ACC112 (cell line): ENCODE measurements at regions not wholly inside any gene's neighbourhood (a gene's known extent, or its start where the extent isn't known, plus 50 kb on each side); places are given as distances from the start of the nearest gene placed in this dataset.

ENCODE experiments used
- H2AFZ ChIP-seq: fragments of 200-600 bp; sonication (generic); one replicate; pipeline ENCODE4 v1.6.0; 2017; ENCODE audit warnings: antibody characterized with exemption, low read length; ENCODE audit not compliant: unreplicated experiment
- H3K27ac ChIP-seq: fragments of 200-600 bp; sonication (generic); 2 replicates; pipeline ENCODE4 v1.5.1; 2014; ENCODE audit warnings: low read depth, mild to moderate bottlenecking, antibody characterized with exemption, low read length, moderate library complexity
- H3K27me3 ChIP-seq: fragments of 200-600 bp; sonication (generic); 2 replicates; pipeline ENCODE4 v1.6.1; 2014; ENCODE audit warnings: mild to moderate bottlenecking, antibody characterized with exemption, low read length, moderate library complexity, mixed read lengths; ENCODE audit not compliant: insufficient read depth
- H3K36me3 ChIP-seq: fragments of 200-600 bp; sonication (generic); 2 replicates; pipeline ENCODE4 v1.6.1; 2016; ENCODE audit warnings: mild to moderate bottlenecking, antibody characterized with exemption, low read length, moderate library complexity, mixed read lengths; ENCODE audit not compliant: insufficient read depth
- H3K4me1 ChIP-seq: fragments of 200-600 bp; sonication (generic); one replicate; pipeline ENCODE4 v1.6.1; 2016; ENCODE audit warnings: low read length, mixed read lengths; ENCODE audit not compliant: insufficient read depth, unreplicated experiment, control insufficient read depth
- H3K4me3 ChIP-seq: fragments of 200-600 bp; sonication (generic); 2 replicates; pipeline ENCODE4 v1.5.1; 2014; ENCODE audit warnings: mild to moderate bottlenecking, low read depth, low read length
- H3K79me2 ChIP-seq: fragments of 200-600 bp; sonication (generic); one replicate; pipeline ENCODE4 v1.6.0; 2016; ENCODE audit warnings: low read length; ENCODE audit not compliant: control insufficient read depth, unreplicated experiment, insufficient read depth

GRCh38 chr1:222014001-222014400, 272.1 kb upstream of the DUSP10 start:
- Histone ChIP-seq H2AFZ (no peak overlapping the region), H3K27ac (no peak overlapping the region), H3K27me3 (no peaks in the 10 kb centered on the region), H3K79me2 (no peaks in the 10 kb centered on the region), H3K36me3 (no peaks in the 10 kb centered on the region), H3K4me1 (no peaks in the 10 kb centered on the region), H3K4me3 (no peak overlapping the region)

- H3K27ac ChIP-seq = no peak overlapping the region
- H2AFZ ChIP-seq = no peak overlapping the region
- no peaks in the 10 kb centered on the region for H3K27me3 ChIP-seq
Measured at GRCh38 chr1:222012816-222013215, 270.9 kb upstream of the DUSP10 start.

GRCh38 chr1:222010306-222010705, 268.4 kb upstream of the DUSP10 start:
- H3K27me3 ChIP-seq = no peaks in the 10 kb centered on the region
- H3K4me3 ChIP-seq = no peak overlapping the region
- no peaks in the 10 kb centered on the region for H3K36me3 ChIP-seq
- no peak overlapping the region for H3K27ac ChIP-seq
- H3K79me2 ChIP-seq = no peaks in the 10 kb centered on the region
- no peaks in the 10 kb centered on the region for H3K4me1 ChIP-seq
- H2AFZ ChIP-seq = no peak overlapping the region

More at GRCh38 chr1:222012816-222013215, 270.9 kb upstream of the DUSP10 start:
- Histone ChIP-seq H3K79me2 (no peaks in the 10 kb centered on the region), H3K4me3 (no peak overlapping the region), H3K4me1 (no peaks in the 10 kb centered on the region), H3K36me3 (no peaks in the 10 kb centered on the region)

GRCh38 chr1:222009105-222009730, 267.3 kb upstream of the DUSP10 start:
- Histone ChIP-seq H3K4me1 (no peaks in the 10 kb centered on the region), H3K79me2 (no peaks in the 10 kb centered on the region), H2AFZ (no peak overlapping the region), H3K27ac (no peak overlapping the region), H3K27me3 (no peaks in the 10 kb centered on the region), H3K36me3 (no peaks in the 10 kb centered on the region), H3K4me3 (no peak overlapping the region)

- H3K36me3 ChIP-seq = no peaks in the 10 kb centered on the region
- H2AFZ ChIP-seq = no peak overlapping the region
- no peak overlapping the region for H3K4me3 ChIP-seq
- no peaks in the 10 kb centered on the region for H3K4me1 ChIP-seq
- H3K27ac ChIP-seq = no peak overlapping the region
- H3K79me2 ChIP-seq = no peaks in the 10 kb centered on the region
- H3K27me3 ChIP-seq = no peaks in the 10 kb centered on the region
Measured at GRCh38 chr1:222006715-222007114, 264.8 kb upstream of the DUSP10 start.

- no peaks in the 10 kb centered on the region for H3K4me1 ChIP-seq
- H3K36me3 ChIP-seq = no peaks in the 10 kb centered on the region
- H3K79me2 ChIP-seq = no peaks in the 10 kb centered on the region
- no peak overlapping the region for H3K27ac ChIP-seq
- no peak overlapping the region for H3K4me3 ChIP-seq
- no peak overlapping the region for H2AFZ ChIP-seq
- H3K27me3 ChIP-seq = no peaks in the 10 kb centered on the region
Measured at GRCh38 chr1:222004784-222005183, 262.9 kb upstream of the DUSP10 start.

- Histone ChIP-seq H3K27me3 (no peaks in the 10 kb centered on the region), H2AFZ (no peak overlapping the region), H3K79me2 (no peaks in the 10 kb centered on the region), H3K4me1 (no peaks in the 10 kb centered on the region), H3K36me3 (no peaks in the 10 kb centered on the region), H3K4me3 (no peak overlapping the region), H3K27ac (no peak overlapping the region)
Measured at GRCh38 chr1:222004034-222004433, 262.1 kb upstream of the DUSP10 start.

GRCh38 chr1:222002503-222002902, 260.6 kb upstream of the DUSP10 start:
- H3K27ac ChIP-seq = no peak overlapping the region
- no peak overlapping the region for H3K4me3 ChIP-seq

GRCh38 chr1:222000131-222000530, 258.2 kb upstream of the DUSP10 start:
- no peaks in the 10 kb centered on the region for H3K79me2 ChIP-seq
- no peak overlapping the region for H3K27ac ChIP-seq
- no peaks in the 10 kb centered on the region for H3K36me3 ChIP-seq
- H3K27me3 ChIP-seq = no peaks in the 10 kb centered on the region
- no peak overlapping the region for H3K4me3 ChIP-seq
- H3K4me1 ChIP-seq = peaks cover 3% of the 10 kb centered on the region
- no peak overlapping the region for H2AFZ ChIP-seq

More at GRCh38 chr1:222002503-222002902, 260.6 kb upstream of the DUSP10 start:
- H3K27me3 ChIP-seq = no peaks in the 10 kb centered on the region
- H2AFZ ChIP-seq = peak overlapping the region; percentile 3
- no peaks in the 10 kb centered on the region for H3K36me3 ChIP-seq
- no peaks in the 10 kb centered on the region for H3K4me1 ChIP-seq
- H3K79me2 ChIP-seq = no peaks in the 10 kb centered on the region

GRCh38 chr1:221998781-221999180, 256.9 kb upstream of the DUSP10 start:
- no peak overlapping the region for H3K27ac ChIP-seq
- peak overlapping the region; percentile 9 for H2AFZ ChIP-seq
- no peaks in the 10 kb centered on the region for H3K36me3 ChIP-seq
- no peaks in the 10 kb centered on the region for H3K79me2 ChIP-seq
- H3K4me1 ChIP-seq = peaks cover 14% of the 10 kb centered on the region
- H3K27me3 ChIP-seq = no peaks in the 10 kb centered on the region
- no peak overlapping the region for H3K4me3 ChIP-seq

GRCh38 chr1:221998186-221998612, 256.3 kb upstream of the DUSP10 start:
- H3K4me3 ChIP-seq = no peak overlapping the region
- no peaks in the 10 kb centered on the region for H3K79me2 ChIP-seq
- peaks cover 14% of the 10 kb centered on the region for H3K4me1 ChIP-seq
- no peaks in the 10 kb centered on the region for H3K27me3 ChIP-seq
- H3K36me3 ChIP-seq = no peaks in the 10 kb centered on the region
- peak overlapping the region; percentile 9 for H2AFZ ChIP-seq
- H3K27ac ChIP-seq = no peak overlapping the region
